Endothelial cell of umbilical vein (primary cell): ENCODE measurements at regions not wholly inside any gene's neighbourhood (a gene's known extent, or its start where the extent isn't known, plus 50 kb on each side); places are given as distances from the start of the nearest gene placed in this dataset.

Experiments used
- CTCF ChIP-seq, 2 donors: IDR thresholded peaks; 1 replicate in 1 of 2; 2 replicates in 1 of 2; pipeline ENCODE4 v1.5.1; 2011; ENCODE audit warnings: low read length in 2 of 2, mild to moderate bottlenecking in 2 of 2, moderate library complexity in 2 of 2, control low read depth in 1 of 2, inconsistent platforms in 1 of 2, low read depth in 1 of 2; ENCODE audit not compliant: insufficient read depth in 1 of 2; ENCODE audit errors: extremely low read depth in 1 of 2
- TF ChIP-seq, protein P1 (sequence below): IDR thresholded peaks from 2 replicates; pipeline ENCODE4 v1.6.1; 2011; ENCODE audit not compliant: insufficient read depth, insufficient read length

DNA sequence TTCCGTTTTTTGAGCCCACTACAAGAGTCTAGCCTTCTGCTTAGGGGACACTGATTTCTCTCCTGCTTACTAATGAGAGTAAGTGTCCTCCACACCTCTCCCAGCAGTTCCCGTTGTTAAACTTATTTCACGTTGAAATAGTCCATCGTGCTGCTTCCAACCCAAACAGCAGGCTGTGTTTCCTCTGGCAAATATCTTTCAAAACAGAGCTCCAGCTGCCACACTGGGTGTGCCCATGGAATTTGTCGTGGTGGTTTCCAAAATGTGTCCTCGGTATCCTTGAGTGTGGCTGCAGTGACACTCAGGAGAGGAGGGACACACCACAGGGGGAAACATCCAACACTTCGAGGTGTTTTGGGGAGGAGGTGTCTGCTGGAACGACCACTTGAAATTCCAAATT lies 176.5 kb upstream of the RALGAPA2 start:
- no peak for TF ChIP-seq CTCF (IDR thresholded peaks at IDR 0.05; ENCODE audit: extremely low read depth in 1 of 2, insufficient read depth in 1 of 2, low read depth in 1 of 2, low read length in 2 of 2)
- TF ChIP-seq, protein P1, sequence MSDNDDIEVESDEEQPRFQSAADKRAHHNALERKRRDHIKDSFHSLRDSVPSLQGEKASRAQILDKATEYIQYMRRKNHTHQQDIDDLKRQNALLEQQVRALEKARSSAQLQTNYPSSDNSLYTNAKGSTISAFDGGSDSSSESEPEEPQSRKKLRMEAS = no peak
